Mesenchymal stem cell (in vitro differentiated cells and primary cell): ENCODE measurements at regions not wholly inside any gene's neighbourhood (a gene's known extent, or its start where the extent isn't known, plus 50 kb on each side); places are given as distances from the start of the nearest gene placed in this dataset.

Source experiments
- DNase-seq: peaks from one replicate; pipeline ENCODE4 v3.0.0-alpha.2; 2013
- H2AFZ ChIP-seq: one replicate; pipeline ENCODE4 v1.6.1; 2013; ENCODE audit warnings: low read depth, mild to moderate bottlenecking, control low read depth, inconsistent platforms, low read length, moderate library complexity
- H2AK5ac ChIP-seq: 2 replicates; pipeline ENCODE4 v1.6.1; 2013; ENCODE audit warnings: low read length, moderate library complexity, mild to moderate bottlenecking, inconsistent platforms; ENCODE audit not compliant: severe bottlenecking
- H2BK120ac ChIP-seq: one replicate; pipeline ENCODE4 v1.6.1; 2013; ENCODE audit warnings: low read depth, mild to moderate bottlenecking, inconsistent platforms, low read length, moderate library complexity
- H2BK12ac ChIP-seq, 2 experiments: one replicate each; pipeline ENCODE4 v1.6.1; 2013; ENCODE audit warnings: inconsistent platforms in 2 of 2, low read length in 2 of 2, mild to moderate bottlenecking in 2 of 2, moderate library complexity in 2 of 2, control low read depth in 1 of 2
- H2BK15ac ChIP-seq: one replicate; pipeline ENCODE4 v1.6.1; 2013; ENCODE audit warnings: mild to moderate bottlenecking, low read depth, inconsistent platforms; ENCODE audit not compliant: poor library complexity, severe bottlenecking
- H2BK5ac ChIP-seq: 2 replicates; pipeline ENCODE4 v1.6.1; 2013; ENCODE audit warnings: low read depth, mild to moderate bottlenecking, low read length, control low read depth, inconsistent platforms; ENCODE audit not compliant: poor library complexity, severe bottlenecking
- H3K14ac ChIP-seq, 2 experiments: one replicate each; pipeline ENCODE4 v1.6.1; 2013; ENCODE audit warnings: inconsistent platforms in 2 of 2, low read length in 2 of 2, control low read depth in 1 of 2, mild to moderate bottlenecking in 1 of 2, moderate library complexity in 1 of 2
- H3K18ac ChIP-seq, 2 experiments: one replicate each; pipeline ENCODE4 v1.6.1; 2013; ENCODE audit warnings: inconsistent platforms in 2 of 2, low read length in 2 of 2, control low read depth in 1 of 2, low read depth in 1 of 2, mild to moderate bottlenecking in 1 of 2
- H3K23ac ChIP-seq, 2 experiments: one replicate each; pipeline ENCODE4 v1.6.1; 2013; ENCODE audit warnings: inconsistent platforms in 2 of 2, low read length in 2 of 2, mild to moderate bottlenecking in 2 of 2, moderate library complexity in 2 of 2, control low read depth in 1 of 2
- H3K27ac ChIP-seq: 2 replicates; pipeline ENCODE4 v1.5.1; 2013; ENCODE audit warnings: mild to moderate bottlenecking, moderate library complexity, low read length, control low read depth, inconsistent platforms; ENCODE audit not compliant: poor library complexity, severe bottlenecking
- H3K27me3 ChIP-seq, 2 experiments: 2 replicates each; pipeline versions ENCODE4 v1.6.1 to v1.7.0; 2013; ENCODE audit warnings: low read length in 2 of 2, mild to moderate bottlenecking in 2 of 2, moderate library complexity in 2 of 2, control low read depth in 1 of 2, inconsistent platforms in 1 of 2; ENCODE audit not compliant: control insufficient read depth in 1 of 2, insufficient read depth in 1 of 2
- H3K36me3 ChIP-seq, 2 experiments: 2 replicates each; pipeline versions ENCODE4 v1.6.1 to v1.7.0; 2013; ENCODE audit warnings: low read length in 2 of 2, control low read depth in 1 of 2, inconsistent platforms in 1 of 2, low read depth in 1 of 2, mild to moderate bottlenecking in 1 of 2; ENCODE audit not compliant: insufficient read depth in 2 of 2, control insufficient read depth in 1 of 2
- H3K4ac ChIP-seq, 2 experiments: one replicate each; pipeline ENCODE4 v1.6.1; 2013; ENCODE audit warnings: inconsistent platforms in 2 of 2, low read length in 2 of 2, mild to moderate bottlenecking in 2 of 2, moderate library complexity in 2 of 2, control low read depth in 1 of 2, low read depth in 1 of 2
- H3K4me1 ChIP-seq: 2 replicates; pipeline ENCODE4 v1.6.1; 2013; ENCODE audit warnings: low read depth, low read length, control low read depth; ENCODE audit not compliant: control insufficient read depth, insufficient read depth
- H3K4me2 ChIP-seq: 2 replicates; pipeline ENCODE4 v1.6.1; 2013; ENCODE audit warnings: low read length, mild to moderate bottlenecking, inconsistent platforms; ENCODE audit not compliant: poor library complexity, severe bottlenecking
- H3K4me3 ChIP-seq, 2 experiments: 2 replicates each; pipeline versions ENCODE4 v1.5.1 to v1.7.0; 2013; ENCODE audit warnings: low read length in 2 of 2, mild to moderate bottlenecking in 2 of 2, control low read depth in 1 of 2, low read depth in 1 of 2; ENCODE audit not compliant: insufficient read depth in 1 of 2
- H3K79me1 ChIP-seq: replicated peaks from 2 replicates; pipeline ENCODE4 v1.6.1; 2013; ENCODE audit warnings: mild to moderate bottlenecking, control low read depth, low read length, inconsistent platforms; ENCODE audit not compliant: poor library complexity, severe bottlenecking
- H3K9ac ChIP-seq: 2 replicates; pipeline ENCODE4 v1.7.0; 2013; ENCODE audit warnings: mild to moderate bottlenecking, low read length, moderate library complexity
- H3K9me3 ChIP-seq: 2 replicates; pipeline ENCODE4 v1.7.0; 2013; ENCODE audit warnings: mild to moderate bottlenecking, low read length; ENCODE audit not compliant: control insufficient read depth
- H4K8ac ChIP-seq: one replicate; pipeline ENCODE4 v1.6.1; 2013; ENCODE audit warnings: inconsistent platforms, mild to moderate bottlenecking, low read length, moderate library complexity
- H4K91ac ChIP-seq: one replicate; pipeline ENCODE4 v1.6.1; 2013; ENCODE audit warnings: mild to moderate bottlenecking, low read length, inconsistent platforms
- WGBS: methylation state at CpG from one replicate; pipeline ENCODE4 v1.1.7; 2013; ENCODE audit warnings: mixed read lengths; 5-methylcytosine and 5-hydroxymethylcytosine counted together

- Histone ChIP-seq H4K8ac (no peak overlapping the region), H3K4me2 (no peak overlapping the region), H3K27me3 (no peaks in the 10 kb centered on the region), H2BK12ac (no peak overlapping the region), H3K79me1 (no peaks in the 10 kb centered on the region), H3K23ac (no peak overlapping the region), H3K4ac (no peak overlapping the region), H3K9ac (no peak overlapping the region), H2AK5ac (no peak overlapping the region), H3K18ac (no peak overlapping the region), H3K4me3 (no peak overlapping the region), H3K9me3 (no peaks in the 10 kb centered on the region), H3K36me3 (no peaks in the 10 kb centered on the region), H2BK15ac (no peak overlapping the region), H3K14ac (no peak overlapping the region), H2BK5ac (no peak overlapping the region), H3K27ac (no peak overlapping the region), H3K4me1 (no peaks in the 10 kb centered on the region), H2BK120ac (no peak overlapping the region), H4K91ac (no peak overlapping the region), H2AFZ (no peak overlapping the region)
- DNase-seq, result no peak
- WGBS, result 68% methylated on average over 1 of the region's 2 CpGs
Observed at GRCh38 chr1:165988817-165989216, 161.4 kb downstream of the UCK2 start.

- no peak overlapping the region for H2BK12ac ChIP-seq
Observed at GRCh38 chr1:165992533-165992932, 165.1 kb downstream of the UCK2 start.

GRCh38 chr1:165994107-165994506 is 166.7 kb downstream of the UCK2 start:
- H4K8ac ChIP-seq, result no peak overlapping the region
- no peak overlapping the region for H3K4ac ChIP-seq
- H3K36me3 ChIP-seq, result no peaks in the 10 kb centered on the region
- no peak for DNase-seq
- no peak overlapping the region for H3K4me2 ChIP-seq
- no peak overlapping the region for H3K14ac ChIP-seq
- H3K9ac ChIP-seq, result no peak overlapping the region
- H3K27me3 ChIP-seq, result no peaks in the 10 kb centered on the region
- no peak overlapping the region for H3K23ac ChIP-seq
- H2BK12ac ChIP-seq, result no peak overlapping the region
- WGBS, result 82% methylated on average over 3 of the region's 4 CpGs
- no peak overlapping the region for H2BK15ac ChIP-seq
- no peaks in the 10 kb centered on the region for H3K79me1 ChIP-seq
- H2AK5ac ChIP-seq, result no peak overlapping the region
- no peaks in the 10 kb centered on the region for H3K4me1 ChIP-seq
- no peak overlapping the region for H4K91ac ChIP-seq
- no peak overlapping the region for H3K4me3 ChIP-seq
- no peak overlapping the region for H2BK120ac ChIP-seq
- H2BK5ac ChIP-seq, result no peak overlapping the region
- no peak overlapping the region for H3K18ac ChIP-seq
- no peak overlapping the region for H3K27ac ChIP-seq
- no peaks in the 10 kb centered on the region for H3K9me3 ChIP-seq
- no peak overlapping the region for H2AFZ ChIP-seq

More at GRCh38 chr1:165992533-165992932, 165.1 kb downstream of the UCK2 start:
- H2BK120ac ChIP-seq, result no peak overlapping the region
- no peak overlapping the region for H3K9ac ChIP-seq
- no peak overlapping the region for H3K14ac ChIP-seq
- no peak for DNase-seq
- H3K79me1 ChIP-seq, result no peaks in the 10 kb centered on the region
- no peak overlapping the region for H3K4me2 ChIP-seq
- no peaks in the 10 kb centered on the region for H3K4me1 ChIP-seq
- H3K18ac ChIP-seq, result no peak overlapping the region
- H2AFZ ChIP-seq, result no peak overlapping the region
- no peak overlapping the region for H4K91ac ChIP-seq
- no peaks in the 10 kb centered on the region for H3K36me3 ChIP-seq
- no peak overlapping the region for H4K8ac ChIP-seq
- H3K27ac ChIP-seq, result no peak overlapping the region
- WGBS, result 91% methylated on average over 2 of the region's 3 CpGs
- no peak overlapping the region for H3K23ac ChIP-seq
- no peaks in the 10 kb centered on the region for H3K9me3 ChIP-seq
- no peak overlapping the region for H3K4ac ChIP-seq
- H2BK15ac ChIP-seq, result no peak overlapping the region
- no peaks in the 10 kb centered on the region for H3K27me3 ChIP-seq
- H2BK5ac ChIP-seq, result no peak overlapping the region
- H3K4me3 ChIP-seq, result no peak overlapping the region
- no peak overlapping the region for H2AK5ac ChIP-seq

GRCh38 chr1:165999826-166000225 is 167.0 kb downstream of the FAM78B start:
- Histone ChIP-seq H3K9ac (no peak overlapping the region), H2BK120ac (no peak overlapping the region), H3K79me1 (no peaks in the 10 kb centered on the region), H2AK5ac (no peak overlapping the region), H3K27me3 (no peaks in the 10 kb centered on the region), H2BK5ac (no peak overlapping the region), H3K4me2 (no peak overlapping the region), H4K8ac (no peak overlapping the region), H3K36me3 (no peaks in the 10 kb centered on the region), H3K4me3 (no peak overlapping the region), H3K9me3 (no peaks in the 10 kb centered on the region), H3K23ac (no peak overlapping the region), H2BK15ac (no peak overlapping the region), H4K91ac (no peak overlapping the region), H3K4ac (no peak overlapping the region), H2AFZ (peak overlapping the region; percentile 27), H3K4me1 (no peaks in the 10 kb centered on the region), H2BK12ac (no peak overlapping the region), H3K18ac (no peak overlapping the region), H3K14ac (no peak overlapping the region), H3K27ac (no peak overlapping the region)
- WGBS, result 94% methylated on average over 4 of the region's 4 CpGs
- DNase-seq, result no peak
